Gastroesophageal sphincter (tissue), 3 donors: ENCODE measurements at regions not wholly inside any gene's neighbourhood (a gene's known extent, or its start where the extent isn't known, plus 50 kb on each side); places are given as distances from the start of the nearest gene placed in this dataset.

Experiments
- POLR2A ChIP-seq, 2 donors: fragments of 450-650 bp; IDR thresholded peaks; one replicate each; pipeline ENCODE4 v1.6.1; 2017; ENCODE audit warnings: antibody characterized with exemption in 2 of 2, mild to moderate bottlenecking in 2 of 2, moderate library complexity in 1 of 2
- TF ChIP-seq, protein P1 (sequence below), 4 experiments: fragments of 200-600 bp in 2 of 4; fragments of 450-650 bp in 2 of 4; sonication (generic) in 1 of 4; IDR thresholded peaks; one replicate each; pipeline ENCODE4 v1.5.1; 2017 to 2019; ENCODE audit warnings: antibody characterized with exemption in 4 of 4, mild to moderate bottlenecking in 2 of 4, moderate library complexity in 2 of 4

- TF ChIP-seq, protein P1, sequence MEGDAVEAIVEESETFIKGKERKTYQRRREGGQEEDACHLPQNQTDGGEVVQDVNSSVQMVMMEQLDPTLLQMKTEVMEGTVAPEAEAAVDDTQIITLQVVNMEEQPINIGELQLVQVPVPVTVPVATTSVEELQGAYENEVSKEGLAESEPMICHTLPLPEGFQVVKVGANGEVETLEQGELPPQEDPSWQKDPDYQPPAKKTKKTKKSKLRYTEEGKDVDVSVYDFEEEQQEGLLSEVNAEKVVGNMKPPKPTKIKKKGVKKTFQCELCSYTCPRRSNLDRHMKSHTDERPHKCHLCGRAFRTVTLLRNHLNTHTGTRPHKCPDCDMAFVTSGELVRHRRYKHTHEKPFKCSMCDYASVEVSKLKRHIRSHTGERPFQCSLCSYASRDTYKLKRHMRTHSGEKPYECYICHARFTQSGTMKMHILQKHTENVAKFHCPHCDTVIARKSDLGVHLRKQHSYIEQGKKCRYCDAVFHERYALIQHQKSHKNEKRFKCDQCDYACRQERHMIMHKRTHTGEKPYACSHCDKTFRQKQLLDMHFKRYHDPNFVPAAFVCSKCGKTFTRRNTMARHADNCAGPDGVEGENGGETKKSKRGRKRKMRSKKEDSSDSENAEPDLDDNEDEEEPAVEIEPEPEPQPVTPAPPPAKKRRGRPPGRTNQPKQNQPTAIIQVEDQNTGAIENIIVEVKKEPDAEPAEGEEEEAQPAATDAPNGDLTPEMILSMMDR (IDR thresholded peaks at IDR 0.05): no peak
- no peak for TF ChIP-seq POLR2A (IDR thresholded peaks at IDR 0.05)
Observed at GRCh38 chr6:112600168-112600567, 253.0 kb downstream of the RFPL4B start.
